Hepatocyte (in vitro differentiated cells): ENCODE measurements at regions not wholly inside any gene's neighbourhood (a gene's known extent, or its start where the extent isn't known, plus 50 kb on each side); places are given as distances from the start of the nearest gene placed in this dataset.

Source experiments
- DNase-seq: peaks from one replicate; pipeline ENCODE4 v3.0.0-alpha.2; 2016; ENCODE audit warnings: low spot score
- H2AFZ ChIP-seq: fragments of 200-600 bp; sonication (generic); 2 replicates; pipeline ENCODE4 v1.6.0; 2016; ENCODE audit warnings: antibody characterized with exemption, mild to moderate bottlenecking
- H3K27ac ChIP-seq: fragments of 200-600 bp; sonication (generic); 2 replicates; pipeline ENCODE4 v1.5.1; 2016; ENCODE audit warnings: mild to moderate bottlenecking
- H3K27me3 ChIP-seq: fragments of 200-600 bp; sonication (generic); 2 replicates; pipeline ENCODE4 v1.6.1; 2016
- H3K36me3 ChIP-seq: fragments of 200-600 bp; sonication (generic); replicated peaks from 2 replicates; pipeline ENCODE4 v1.5.1; 2016; ENCODE audit warnings: low read depth; ENCODE audit not compliant: insufficient read depth
- H3K4me1 ChIP-seq: fragments of 200-600 bp; sonication (generic); 2 replicates; pipeline ENCODE4 v1.5.1; 2016; ENCODE audit warnings: mild to moderate bottlenecking, moderate library complexity; ENCODE audit not compliant: insufficient read depth
- H3K4me2 ChIP-seq: fragments of 200-600 bp; sonication (generic); 2 replicates; pipeline ENCODE4 v1.6.0; 2016
- H3K4me3 ChIP-seq: fragments of 200-600 bp; sonication (generic); 2 replicates; pipeline ENCODE4 v1.5.1; 2016; ENCODE audit warnings: mild to moderate bottlenecking
- H3K79me2 ChIP-seq: fragments of 200-600 bp; sonication (generic); 2 replicates; pipeline ENCODE4 v1.6.0; 2017; ENCODE audit warnings: mild to moderate bottlenecking
- H3K9me2 ChIP-seq: fragments of 200-600 bp; sonication (generic); replicated peaks from 2 replicates; pipeline ENCODE4 v1.6.0; 2017; ENCODE audit warnings: mild to moderate bottlenecking; ENCODE audit not compliant: insufficient read depth
- H3K9me3 ChIP-seq: fragments of 200-600 bp; sonication (generic); 2 replicates; pipeline ENCODE4 v1.5.1; 2016; ENCODE audit warnings: low read depth, mild to moderate bottlenecking
- H4K20me1 ChIP-seq: fragments of 200-600 bp; sonication (generic); 2 replicates; pipeline ENCODE4 v1.6.0; 2016; ENCODE audit warnings: mild to moderate bottlenecking; ENCODE audit not compliant: insufficient read depth, poor library complexity, severe bottlenecking
- EZH2 ChIP-seq: fragments of 200-600 bp; sonication (generic); IDR thresholded peaks from 2 replicates; pipeline ENCODE4 v1.6.1; 2016; ENCODE audit warnings: antibody characterized with exemption, mild to moderate bottlenecking, borderline replicate concordance
- EZH2phosphoT487 ChIP-seq: fragments of 200-600 bp; sonication (generic); IDR thresholded peaks from one replicate; pipeline ENCODE4 v1.6.1; 2018; ENCODE audit warnings: antibody characterized with exemption, mild to moderate bottlenecking, low read depth, moderate library complexity; ENCODE audit not compliant: unreplicated experiment, severe bottlenecking
- WGBS: methylation state at CpG from one replicate; pipeline ENCODE4 v1.1.6; 2016; ENCODE audit warnings: low lambda C conversion rate; ENCODE audit errors: missing lambda C conversion rate; 5-methylcytosine and 5-hydroxymethylcytosine counted together
- TF ChIP-seq, protein P1 (sequence below): fragments of 200-600 bp; sonication (generic); IDR thresholded peaks from 2 replicates; pipeline ENCODE4 v1.5.1; 2016; ENCODE audit warnings: antibody characterized with exemption, mild to moderate bottlenecking; ENCODE audit not compliant: poor library complexity

DNA sequence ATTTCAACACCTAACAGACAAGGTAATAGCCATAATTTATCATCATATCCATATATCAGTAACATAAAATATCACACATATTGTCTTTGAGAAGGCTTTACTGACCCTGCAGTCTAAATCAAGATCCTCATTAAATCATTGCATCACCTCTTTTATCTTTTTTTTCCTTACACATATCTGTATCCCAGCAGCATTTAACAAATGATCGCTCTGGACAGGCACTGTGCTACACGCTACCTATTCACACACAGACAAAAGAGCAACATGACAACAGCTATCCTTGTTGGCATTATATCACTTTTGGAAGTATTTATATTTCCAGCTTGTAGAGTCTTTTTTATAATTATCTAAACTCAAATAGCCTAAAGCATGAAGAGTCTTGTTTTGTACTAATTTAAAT lies 73.3 kb upstream of the NBEA start:
- no peaks in the 10 kb centered on the region for H3K27me3 ChIP-seq
- 96% methylated on average over 2 of the region's 2 CpGs for WGBS
- TF ChIP-seq EZH2phosphoT487 (no peak), EZH2 (no peak)
- TF ChIP-seq, protein P1, sequence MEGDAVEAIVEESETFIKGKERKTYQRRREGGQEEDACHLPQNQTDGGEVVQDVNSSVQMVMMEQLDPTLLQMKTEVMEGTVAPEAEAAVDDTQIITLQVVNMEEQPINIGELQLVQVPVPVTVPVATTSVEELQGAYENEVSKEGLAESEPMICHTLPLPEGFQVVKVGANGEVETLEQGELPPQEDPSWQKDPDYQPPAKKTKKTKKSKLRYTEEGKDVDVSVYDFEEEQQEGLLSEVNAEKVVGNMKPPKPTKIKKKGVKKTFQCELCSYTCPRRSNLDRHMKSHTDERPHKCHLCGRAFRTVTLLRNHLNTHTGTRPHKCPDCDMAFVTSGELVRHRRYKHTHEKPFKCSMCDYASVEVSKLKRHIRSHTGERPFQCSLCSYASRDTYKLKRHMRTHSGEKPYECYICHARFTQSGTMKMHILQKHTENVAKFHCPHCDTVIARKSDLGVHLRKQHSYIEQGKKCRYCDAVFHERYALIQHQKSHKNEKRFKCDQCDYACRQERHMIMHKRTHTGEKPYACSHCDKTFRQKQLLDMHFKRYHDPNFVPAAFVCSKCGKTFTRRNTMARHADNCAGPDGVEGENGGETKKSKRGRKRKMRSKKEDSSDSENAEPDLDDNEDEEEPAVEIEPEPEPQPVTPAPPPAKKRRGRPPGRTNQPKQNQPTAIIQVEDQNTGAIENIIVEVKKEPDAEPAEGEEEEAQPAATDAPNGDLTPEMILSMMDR, result no peak

DNA sequence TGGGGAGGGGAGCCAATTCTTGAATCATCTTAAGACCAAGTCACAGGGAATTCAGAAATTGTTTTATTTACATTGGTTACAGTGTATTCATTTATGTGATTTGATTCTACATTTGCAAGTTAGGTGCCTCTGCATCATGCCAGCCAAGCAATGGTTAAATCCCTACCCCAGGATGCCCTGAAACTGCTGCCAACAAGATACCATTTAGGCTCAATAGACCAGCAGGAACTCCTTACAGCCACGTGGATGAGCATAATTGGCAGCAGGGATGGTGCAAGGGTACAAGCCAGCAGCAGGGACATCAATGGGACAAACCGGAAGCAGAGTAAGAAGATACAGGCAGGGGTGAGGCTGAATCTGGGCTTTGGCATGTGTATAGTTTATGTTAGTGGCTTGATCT lies 72.4 kb upstream of the NBEA start:
- no peak overlapping the region for H3K4me2 ChIP-seq
- H3K9me2 ChIP-seq, result no peaks in the 10 kb centered on the region
- no peaks in the 10 kb centered on the region for H3K9me3 ChIP-seq
- no peak overlapping the region for H3K4me3 ChIP-seq
- H3K4me1 ChIP-seq, result no peaks in the 10 kb centered on the region
- WGBS, result 54% methylated on average over 2 of the region's 2 CpGs
- H3K27ac ChIP-seq, result no peak overlapping the region
- H2AFZ ChIP-seq, result no peak overlapping the region
- H4K20me1 ChIP-seq, result no peaks in the 10 kb centered on the region
- no peak for DNase-seq
- no peaks in the 10 kb centered on the region for H3K36me3 ChIP-seq
- no peaks in the 10 kb centered on the region for H3K27me3 ChIP-seq
- no peak for TF ChIP-seq EZH2phosphoT487
- H3K79me2 ChIP-seq, result no peaks in the 10 kb centered on the region

More for the DNA sequence above, 73.3 kb upstream of the NBEA start:
- Histone ChIP-seq H3K4me3 (no peak overlapping the region), H3K27ac (no peak overlapping the region), H4K20me1 (no peaks in the 10 kb centered on the region), H3K36me3 (no peaks in the 10 kb centered on the region), H3K9me3 (no peaks in the 10 kb centered on the region), H3K9me2 (no peaks in the 10 kb centered on the region), H3K4me1 (no peaks in the 10 kb centered on the region), H2AFZ (no peak overlapping the region), H3K79me2 (no peaks in the 10 kb centered on the region), H3K4me2 (no peak overlapping the region)
- no peak for DNase-seq

DNA sequence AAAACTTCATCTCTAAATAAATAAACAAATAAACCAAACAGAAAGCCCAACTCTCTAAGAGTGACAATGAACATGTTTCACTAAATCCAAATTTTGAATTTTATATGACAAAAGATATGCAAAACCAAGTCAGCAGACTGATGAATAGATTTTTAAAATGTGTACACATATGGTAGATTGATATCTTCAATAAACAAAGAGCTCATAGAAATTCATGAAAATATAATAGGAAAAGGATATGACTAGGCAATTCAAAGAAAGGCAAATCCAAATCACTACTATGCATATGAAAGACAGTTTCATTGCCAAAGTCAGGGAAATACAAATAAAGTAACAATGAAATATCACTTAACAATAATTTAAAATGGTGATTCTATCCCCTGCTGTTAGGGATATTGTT lies 63.7 kb upstream of the NBEA start:
- no peak for DNase-seq
- Histone ChIP-seq H3K4me1 (no peaks in the 10 kb centered on the region), H3K4me2 (no peak overlapping the region)

DNA sequence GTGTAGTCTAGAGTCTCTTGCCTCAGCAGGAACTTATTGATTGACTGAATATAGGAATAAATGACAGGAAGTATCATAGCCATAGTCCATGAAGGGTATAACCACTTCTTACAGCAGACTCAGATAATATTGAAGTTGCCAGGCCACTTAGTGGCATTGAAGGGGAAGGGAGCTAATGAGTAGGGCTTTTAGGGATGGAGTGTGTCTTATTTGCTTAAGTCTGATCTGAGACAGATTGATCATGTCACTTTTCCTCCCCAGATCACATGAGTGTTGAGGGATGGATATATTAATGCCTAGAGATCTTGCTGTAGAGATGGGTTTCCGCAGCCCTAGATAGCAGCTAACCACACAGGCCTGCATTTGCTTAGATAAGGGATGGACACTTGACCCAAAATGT lies 62.2 kb upstream of the NBEA start:
- Histone ChIP-seq H3K4me3 (no peak overlapping the region), H3K4me1 (no peaks in the 10 kb centered on the region), H3K27me3 (no peaks in the 10 kb centered on the region), H2AFZ (no peak overlapping the region), H3K9me2 (no peaks in the 10 kb centered on the region), H4K20me1 (no peaks in the 10 kb centered on the region), H3K36me3 (no peaks in the 10 kb centered on the region), H3K79me2 (no peaks in the 10 kb centered on the region), H3K27ac (no peak overlapping the region), H3K4me2 (no peak overlapping the region), H3K9me3 (no peaks in the 10 kb centered on the region)
- WGBS, result 100% methylated on average over 1 of the region's 1 CpG
- TF ChIP-seq, protein P1, result no peak
- TF ChIP-seq EZH2phosphoT487 (no peak), EZH2 (no peak)
- DNase-seq, result no peak

More for the DNA sequence above, 63.7 kb upstream of the NBEA start:
- Histone ChIP-seq H3K9me2 (no peaks in the 10 kb centered on the region), H3K79me2 (no peaks in the 10 kb centered on the region), H3K36me3 (no peaks in the 10 kb centered on the region), H3K4me3 (no peak overlapping the region), H3K27me3 (no peaks in the 10 kb centered on the region), H3K9me3 (no peaks in the 10 kb centered on the region), H2AFZ (no peak overlapping the region), H3K27ac (no peak overlapping the region), H4K20me1 (no peaks in the 10 kb centered on the region)
- TF ChIP-seq, protein P1, result no peak
- TF ChIP-seq EZH2 (no peak), EZH2phosphoT487 (no peak)
